Left ventricle myocardium inferior (tissue), 1 donor: ENCODE measurements at regions not wholly inside any gene's neighbourhood (a gene's known extent, or its start where the extent isn't known, plus 50 kb on each side); places are given as distances from the start of the nearest gene placed in this dataset.
"Not testable (repeated sequence)": the region's sequence is repeated elsewhere in the genome, so short reads cannot be mapped to it uniquely, and the experiment has no call there.

Experiments
- DNase-seq: peaks from one replicate; pipeline ENCODE4 v3.0.0-alpha.2; 2020
- H3K27ac ChIP-seq: fragments of 200-600 bp; replicated peaks from 2 replicates; pipeline ENCODE4 v1.8.0; 2021
- H3K27me3 ChIP-seq: fragments of 200-600 bp; 2 replicates; pipeline ENCODE4 v1.8.0; 2021; ENCODE audit warnings: low read depth
- H3K36me3 ChIP-seq: fragments of 200-600 bp; 2 replicates; pipeline ENCODE4 v1.8.0; 2021
- H3K4me1 ChIP-seq: fragments of 200-600 bp; 2 replicates; pipeline ENCODE4 v1.8.0; 2021
- H3K4me3 ChIP-seq: fragments of 200-600 bp; 2 replicates; pipeline ENCODE4 v1.8.0; 2021; ENCODE audit warnings: mild to moderate bottlenecking, moderate library complexity
- H3K9me3 ChIP-seq: fragments of 200-600 bp; replicated peaks from 2 replicates; pipeline ENCODE4 v1.8.0; 2021
- intact Hi-C: fragments of 100-400 bp; cut with micrococcal nuclease; formaldehyde crosslinking; loops from one replicate; pipeline ENCODE4 v1.11.0; 2022
- TF ChIP-seq, protein P1 (sequence below): fragments of 200-600 bp; IDR thresholded peaks from 2 replicates; pipeline ENCODE4 v1.8.0; 2021; ENCODE audit warnings: antibody characterized with exemption, mild to moderate bottlenecking, borderline replicate concordance
- donor health status: DM: no; HTN: yes; CAD: no; lungs with severe emphysema.

GRCh38 chr5:62829604-62829986 is 251.0 kb downstream of the LRRC70 start:
- TF ChIP-seq, protein P1, sequence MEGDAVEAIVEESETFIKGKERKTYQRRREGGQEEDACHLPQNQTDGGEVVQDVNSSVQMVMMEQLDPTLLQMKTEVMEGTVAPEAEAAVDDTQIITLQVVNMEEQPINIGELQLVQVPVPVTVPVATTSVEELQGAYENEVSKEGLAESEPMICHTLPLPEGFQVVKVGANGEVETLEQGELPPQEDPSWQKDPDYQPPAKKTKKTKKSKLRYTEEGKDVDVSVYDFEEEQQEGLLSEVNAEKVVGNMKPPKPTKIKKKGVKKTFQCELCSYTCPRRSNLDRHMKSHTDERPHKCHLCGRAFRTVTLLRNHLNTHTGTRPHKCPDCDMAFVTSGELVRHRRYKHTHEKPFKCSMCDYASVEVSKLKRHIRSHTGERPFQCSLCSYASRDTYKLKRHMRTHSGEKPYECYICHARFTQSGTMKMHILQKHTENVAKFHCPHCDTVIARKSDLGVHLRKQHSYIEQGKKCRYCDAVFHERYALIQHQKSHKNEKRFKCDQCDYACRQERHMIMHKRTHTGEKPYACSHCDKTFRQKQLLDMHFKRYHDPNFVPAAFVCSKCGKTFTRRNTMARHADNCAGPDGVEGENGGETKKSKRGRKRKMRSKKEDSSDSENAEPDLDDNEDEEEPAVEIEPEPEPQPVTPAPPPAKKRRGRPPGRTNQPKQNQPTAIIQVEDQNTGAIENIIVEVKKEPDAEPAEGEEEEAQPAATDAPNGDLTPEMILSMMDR = no peak
- Histone ChIP-seq H3K4me1 (no peaks in the 10 kb centered on the region), H3K9me3 (peaks cover 26% of the 10 kb centered on the region), H3K27ac (no peak overlapping the region), H3K4me3 (no peak overlapping the region), H3K36me3 (no peaks in the 10 kb centered on the region), H3K27me3 (no peaks in the 10 kb centered on the region)
- no peak for DNase-seq
- intact Hi-C loops = no loop called here

GRCh38 chr5:62828742-62829603 is 250.4 kb downstream of the LRRC70 start:
- no peak for DNase-seq
- TF ChIP-seq, protein P1 = no peak
- intact Hi-C loops = no loop called here
- no peaks in the 10 kb centered on the region for H3K4me1 ChIP-seq
- no peaks in the 10 kb centered on the region for H3K27me3 ChIP-seq
- no peaks in the 10 kb centered on the region for H3K36me3 ChIP-seq
- no peak overlapping the region for H3K4me3 ChIP-seq
- peaks cover 29% of the 10 kb centered on the region for H3K9me3 ChIP-seq
- no peak overlapping the region for H3K27ac ChIP-seq

DNA sequence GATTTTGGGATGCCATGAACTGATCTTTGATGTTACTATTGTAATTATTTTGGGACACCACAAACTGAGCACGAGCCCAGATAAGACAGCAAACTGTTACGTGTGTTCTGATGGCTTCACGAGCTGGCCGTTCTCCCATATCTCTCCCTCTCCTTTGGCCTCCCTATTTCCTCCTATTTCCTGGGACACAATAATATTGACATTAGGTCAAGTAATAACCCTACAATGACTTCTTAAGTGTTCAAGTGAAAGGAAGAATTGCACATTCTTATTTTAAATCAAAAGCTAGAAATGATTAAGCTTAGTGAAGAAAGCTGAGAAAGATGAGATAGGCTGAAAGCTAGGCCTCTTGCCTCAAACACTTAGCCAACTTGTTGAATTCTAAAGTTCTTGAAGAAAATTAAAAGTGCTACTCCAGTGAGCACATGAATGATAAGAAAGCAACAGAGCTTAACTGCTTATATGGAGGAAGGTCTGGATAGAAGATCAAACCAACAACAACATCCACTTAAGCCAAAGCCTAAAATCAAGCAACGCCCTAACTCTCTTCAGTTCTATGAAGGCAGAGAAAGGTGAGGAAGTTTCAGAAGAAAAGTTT is 247.1 kb downstream of the LRRC70 start:
- intact Hi-C loops = no loop called here
- Histone ChIP-seq H3K27ac (no peak overlapping the region), H3K36me3 (no peaks in the 10 kb centered on the region), H3K4me1 (no peaks in the 10 kb centered on the region), H3K9me3 (peaks cover 30% of the 10 kb centered on the region), H3K27me3 (no peaks in the 10 kb centered on the region), H3K4me3 (no peak overlapping the region)
- TF ChIP-seq, protein P1 = no peak
- no peak for DNase-seq

GRCh38 chr5:62824936-62825335 is 246.3 kb downstream of the LRRC70 start:
- DNase-seq = no peak
- Histone ChIP-seq H3K27ac (no peak overlapping the region), H3K4me1 (no peaks in the 10 kb centered on the region), H3K4me3 (no peak overlapping the region), H3K9me3 (peaks cover 30% of the 10 kb centered on the region), H3K27me3 (no peaks in the 10 kb centered on the region), H3K36me3 (no peaks in the 10 kb centered on the region)
- TF ChIP-seq, protein P1 = no peak
- intact Hi-C loops = no loop called here

- H3K36me3 ChIP-seq, H3K9me3 ChIP-seq, H3K27ac ChIP-seq, H3K4me3 ChIP-seq, H3K4me1 ChIP-seq, H3K27me3 ChIP-seq, intact Hi-C loops, DNase-seq: not testable (repeated sequence)
Observed at GRCh38 chr5:62817043-62817442, 238.4 kb downstream of the LRRC70 start.

- intact Hi-C loops = no loop called here
- Histone ChIP-seq H3K9me3 (no peaks in the 10 kb centered on the region), H3K36me3 (no peaks in the 10 kb centered on the region), H3K4me3 (no peak overlapping the region), H3K27me3 (no peaks in the 10 kb centered on the region), H3K4me1 (no peaks in the 10 kb centered on the region), H3K27ac (no peak overlapping the region)
- TF ChIP-seq, protein P1 = no peak
- DNase-seq = no peak
Observed at GRCh38 chr5:62814991-62815390, 236.4 kb downstream of the LRRC70 start.
